SH-SY5Y (cell line): ENCODE measurements at regions not wholly inside any gene's neighbourhood (a gene's known extent, or its start where the extent isn't known, plus 50 kb on each side); places are given as distances from the start of the nearest gene placed in this dataset.

Experiments
- GATA2 ChIP-seq: IDR thresholded peaks from 2 replicates; pipeline ENCODE4 v1.6.1; 2011; ENCODE audit warnings: mild to moderate bottlenecking, low read depth, low read length
- GATA3 ChIP-seq: IDR thresholded peaks from 2 replicates; pipeline ENCODE4 v1.6.1; 2011; ENCODE audit warnings: low read depth, mild to moderate bottlenecking, low read length, moderate library complexity

DNA sequence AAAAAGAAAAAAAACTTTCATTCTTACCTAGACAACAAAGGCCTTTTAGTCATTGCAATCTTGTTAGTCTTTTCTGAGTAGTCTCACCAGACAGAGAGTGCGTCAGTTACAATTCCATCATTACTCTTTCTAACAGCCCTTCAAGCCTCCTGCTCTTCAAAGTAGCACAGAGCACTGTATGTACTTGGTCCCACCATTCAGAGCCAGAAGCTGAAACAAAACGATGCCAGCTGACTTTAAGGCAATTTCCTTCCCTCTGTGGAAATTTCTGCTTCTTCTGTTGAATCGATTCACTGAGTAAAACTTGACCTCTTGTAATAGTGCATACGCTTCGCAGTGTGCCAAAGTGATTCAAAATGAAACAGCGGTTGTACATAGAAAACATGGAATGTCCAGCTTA, 57.7 kb upstream of the TENM3 start:
- TF ChIP-seq GATA2, result no peak
- no peak for TF ChIP-seq GATA3
